Mesendoderm (in vitro differentiated cells): ENCODE measurements at regions not wholly inside any gene's neighbourhood (a gene's known extent, or its start where the extent isn't known, plus 50 kb on each side); places are given as distances from the start of the nearest gene placed in this dataset.

ENCODE experiments used
- DNase-seq: peaks from one replicate; pipeline ENCODE4 v3.0.0; 2013
- H2AK5ac ChIP-seq: 2 replicates; pipeline ENCODE4 v1.6.1; 2013; ENCODE audit warnings: low read length, inconsistent platforms
- H2BK120ac ChIP-seq: 2 replicates; pipeline ENCODE4 v1.6.1; 2013; ENCODE audit warnings: low read depth, mild to moderate bottlenecking, low read length, moderate library complexity, mixed read lengths
- H2BK15ac ChIP-seq: replicated peaks from 2 replicates; pipeline ENCODE4 v1.6.1; 2013; ENCODE audit warnings: low read depth, mild to moderate bottlenecking, moderate library complexity
- H2BK5ac ChIP-seq: 2 replicates; pipeline ENCODE4 v1.6.1; 2013; ENCODE audit warnings: low read length, inconsistent platforms
- H3K18ac ChIP-seq: 2 replicates; pipeline ENCODE4 v1.6.1; 2013; ENCODE audit warnings: mild to moderate bottlenecking, low read length, mixed read lengths
- H3K23ac ChIP-seq: one replicate; pipeline ENCODE4 v1.6.1; 2013; ENCODE audit warnings: low read length
- H3K27ac ChIP-seq: 2 replicates; pipeline ENCODE4 v1.5.1; 2013; ENCODE audit warnings: low read depth, mild to moderate bottlenecking, inconsistent platforms, low read length, moderate library complexity
- H3K27me3 ChIP-seq: 2 replicates; pipeline ENCODE4 v1.6.1; 2013; ENCODE audit warnings: low read length, control low read depth, mild to moderate bottlenecking, inconsistent platforms; ENCODE audit not compliant: insufficient read depth, poor library complexity
- H3K36me3 ChIP-seq: 2 replicates; pipeline ENCODE4 v1.6.1; 2013; ENCODE audit warnings: low read length, inconsistent platforms; ENCODE audit not compliant: control insufficient read depth, insufficient read depth
- H3K4ac ChIP-seq: one replicate; pipeline ENCODE4 v1.6.1; 2013; ENCODE audit warnings: low read depth, mild to moderate bottlenecking, low read length, moderate library complexity
- H3K4me1 ChIP-seq: 2 replicates; pipeline ENCODE4 v1.6.1; 2013; ENCODE audit warnings: low read depth, low read length, inconsistent platforms; ENCODE audit not compliant: control insufficient read depth
- H3K4me2 ChIP-seq: 2 replicates; pipeline ENCODE4 v1.6.1; 2013; ENCODE audit warnings: low read length
- H3K4me3 ChIP-seq: 2 replicates; pipeline ENCODE4 v1.5.1; 2013; ENCODE audit warnings: mild to moderate bottlenecking, low read length
- H3K56ac ChIP-seq: one replicate; pipeline ENCODE4 v1.6.1; 2013; ENCODE audit warnings: low read length
- H3K79me1 ChIP-seq: 2 replicates; pipeline ENCODE4 v1.6.1; 2013; ENCODE audit warnings: low read length, inconsistent platforms
- H3K79me2 ChIP-seq: 2 replicates; pipeline ENCODE4 v1.6.1; 2013; ENCODE audit warnings: mild to moderate bottlenecking, low read length; ENCODE audit not compliant: control insufficient read depth, insufficient read depth
- H3K9ac ChIP-seq: 2 replicates; pipeline ENCODE4 v1.6.1; 2013; ENCODE audit warnings: low read length, inconsistent platforms
- H4K5ac ChIP-seq: one replicate; pipeline ENCODE4 v1.6.1; 2013; ENCODE audit warnings: low read length
- H4K8ac ChIP-seq: one replicate; pipeline ENCODE4 v1.6.1; 2013; ENCODE audit warnings: low read depth, mild to moderate bottlenecking, control low read depth, low read length, moderate library complexity
- WGBS: extraction: QIAGEN DNeasy Blood & Tissue Kit; methylation state at CpG from one replicate; pipeline ENCODE4 v1.1.7; 2013; ENCODE audit warnings: low lambda C conversion rate, missing lambda C conversion rate; ENCODE audit not compliant: insufficient coverage; ENCODE audit errors: extremely low coverage; 5-methylcytosine and 5-hydroxymethylcytosine counted together

- WGBS: no CpG with 5 or more reads among the region's 2 CpGs
- H3K4me3 ChIP-seq: no peak overlapping the region
Observed at GRCh38 chr10:112006407-112006806, 177.2 kb downstream of the GPAM start.

GRCh38 chr10:112006831-112007230 lies 176.7 kb downstream of the GPAM start:
- Histone ChIP-seq H2BK15ac (no peak overlapping the region), H2AK5ac (no peak overlapping the region), H3K56ac (no peak overlapping the region), H3K79me1 (no peaks in the 10 kb centered on the region), H2BK5ac (no peak overlapping the region), H2BK120ac (no peak overlapping the region), H3K9ac (no peak overlapping the region), H4K5ac (no peak overlapping the region), H3K18ac (no peak overlapping the region), H3K4me1 (no peaks in the 10 kb centered on the region), H3K4me2 (no peak overlapping the region), H3K27ac (no peak overlapping the region), H4K8ac (no peak overlapping the region), H3K79me2 (no peaks in the 10 kb centered on the region), H3K4ac (no peak overlapping the region), H3K23ac (no peak overlapping the region), H3K27me3 (no peaks in the 10 kb centered on the region), H3K4me3 (no peak overlapping the region), H3K36me3 (no peaks in the 10 kb centered on the region)
- WGBS: no CpG with 5 or more reads among the region's 7 CpGs
- DNase-seq: no peak

More at GRCh38 chr10:112006407-112006806, 177.2 kb downstream of the GPAM start:
- Histone ChIP-seq H2BK5ac (no peak overlapping the region), H3K79me2 (no peaks in the 10 kb centered on the region), H2BK120ac (no peak overlapping the region), H3K56ac (no peak overlapping the region), H3K27me3 (no peaks in the 10 kb centered on the region), H4K5ac (no peak overlapping the region), H3K4ac (no peak overlapping the region), H3K79me1 (no peaks in the 10 kb centered on the region), H2AK5ac (no peak overlapping the region), H3K36me3 (no peaks in the 10 kb centered on the region), H4K8ac (no peak overlapping the region), H3K4me1 (no peaks in the 10 kb centered on the region), H3K27ac (no peak overlapping the region), H2BK15ac (no peak overlapping the region), H3K4me2 (no peak overlapping the region), H3K18ac (no peak overlapping the region), H3K23ac (no peak overlapping the region), H3K9ac (no peak overlapping the region)
- DNase-seq: no peak

DNA sequence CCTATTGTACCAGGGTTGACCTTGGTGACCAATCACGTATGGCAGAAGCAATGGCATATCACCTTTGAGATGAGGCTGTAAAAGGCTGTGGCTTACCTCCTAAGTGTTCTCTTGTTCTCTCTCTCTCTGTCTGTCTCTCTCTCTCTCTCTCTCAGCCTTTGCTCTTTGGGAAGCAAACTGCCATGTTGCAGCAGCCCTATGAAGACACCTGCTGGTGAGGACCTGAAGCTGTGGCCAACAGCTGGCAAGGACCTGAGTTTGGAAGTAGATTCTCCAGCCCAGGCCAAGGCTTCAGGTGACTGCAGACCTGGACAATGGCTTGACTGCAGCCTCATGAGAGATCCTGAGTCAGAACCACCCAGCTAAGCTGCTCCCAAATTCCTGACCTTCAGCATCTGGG lies 161.4 kb downstream of the GPAM start:
- Histone ChIP-seq H3K4me1 (peaks cover 1% of the 10 kb centered on the region), H3K27ac (no peak overlapping the region), H3K18ac (no peak overlapping the region), H3K56ac (no peak overlapping the region), H4K8ac (no peak overlapping the region), H2BK120ac (no peak overlapping the region), H3K27me3 (no peaks in the 10 kb centered on the region), H2BK15ac (no peak overlapping the region), H3K4ac (no peak overlapping the region), H2AK5ac (no peak overlapping the region), H4K5ac (no peak overlapping the region), H3K9ac (no peak overlapping the region), H3K79me2 (no peaks in the 10 kb centered on the region), H3K36me3 (no peaks in the 10 kb centered on the region), H2BK5ac (no peak overlapping the region), H3K79me1 (no peaks in the 10 kb centered on the region), H3K4me2 (no peak overlapping the region), H3K23ac (no peak overlapping the region), H3K4me3 (no peak overlapping the region)
- no CpG with 5 or more reads among the region's 1 CpG for whole genome bisulfite sequencing
- peak; percentile 55 for DNase-seq

- H2BK15ac ChIP-seq: no peak overlapping the region
- H4K8ac ChIP-seq: no peak overlapping the region
- no peak overlapping the region for H3K9ac ChIP-seq
- no peaks in the 10 kb centered on the region for H3K27me3 ChIP-seq
- H3K4ac ChIP-seq: no peak overlapping the region
- no peaks in the 10 kb centered on the region for H3K79me2 ChIP-seq
- H3K56ac ChIP-seq: no peak overlapping the region
- H2AK5ac ChIP-seq: no peak overlapping the region
- H3K36me3 ChIP-seq: no peaks in the 10 kb centered on the region
- no peak overlapping the region for H3K23ac ChIP-seq
- H3K27ac ChIP-seq: no peak overlapping the region
- H4K5ac ChIP-seq: no peak overlapping the region
- H2BK5ac ChIP-seq: no peak overlapping the region
- no peak overlapping the region for H2BK120ac ChIP-seq
- peaks cover 1% of the 10 kb centered on the region for H3K4me1 ChIP-seq
- no peak overlapping the region for H3K18ac ChIP-seq
- no peaks in the 10 kb centered on the region for H3K79me1 ChIP-seq
- no peak for DNase-seq
- no peak overlapping the region for H3K4me3 ChIP-seq
- no peak overlapping the region for H3K4me2 ChIP-seq
Observed at GRCh38 chr10:112024079-112024478, 159.5 kb downstream of the GPAM start.

GRCh38 chr10:112025228-112025627 lies 158.3 kb downstream of the GPAM start:
- no peak for DNase-seq
- Histone ChIP-seq H2BK5ac (no peak overlapping the region), H3K4me3 (no peak overlapping the region), H3K9ac (no peak overlapping the region), H3K23ac (no peak overlapping the region), H3K4me2 (no peak overlapping the region), H3K36me3 (no peaks in the 10 kb centered on the region), H2BK15ac (no peak overlapping the region), H3K4ac (no peak overlapping the region), H3K79me2 (no peaks in the 10 kb centered on the region), H3K56ac (peak overlapping the region; percentile 10), H4K5ac (no peak overlapping the region), H3K79me1 (no peaks in the 10 kb centered on the region), H3K18ac (no peak overlapping the region), H4K8ac (no peak overlapping the region), H3K27me3 (no peaks in the 10 kb centered on the region), H2BK120ac (no peak overlapping the region), H3K4me1 (peaks cover 1% of the 10 kb centered on the region), H2AK5ac (no peak overlapping the region), H3K27ac (no peak overlapping the region)
- no CpG with 5 or more reads among the region's 4 CpGs for WGBS

GRCh38 chr10:112026438-112026837 lies 157.1 kb downstream of the GPAM start:
- Histone ChIP-seq H4K8ac (no peak overlapping the region), H3K56ac (peak overlapping the region; percentile 46), H3K4ac (no peak overlapping the region), H2BK120ac (no peak overlapping the region), H3K9ac (no peak overlapping the region), H2BK15ac (no peak overlapping the region), H3K79me2 (no peaks in the 10 kb centered on the region), H2BK5ac (no peak overlapping the region), H2AK5ac (no peak overlapping the region), H3K79me1 (no peaks in the 10 kb centered on the region), H3K18ac (no peak overlapping the region), H3K4me3 (no peak overlapping the region), H3K23ac (no peak overlapping the region), H3K4me1 (peaks cover 1% of the 10 kb centered on the region), H3K4me2 (no peak overlapping the region), H3K27me3 (no peaks in the 10 kb centered on the region), H4K5ac (no peak overlapping the region), H3K36me3 (no peaks in the 10 kb centered on the region), H3K27ac (no peak overlapping the region)
- peak; percentile 73 for DNase-seq
- no CpG with 5 or more reads among the region's 4 CpGs for WGBS
